ENCODE measurements at regions not wholly inside any gene's neighbourhood (a gene's known extent, or its start where the extent isn't known, plus 50 kb on each side); places are given as distances from the start of the nearest gene placed in this dataset.

GRCh38 chr5:92890841-92891244 is 690.2 kb downstream of the NR2F1-AS1 start:
- no peak for TF ChIP-seq CTCF (conservative IDR thresholded peaks at IDR 0.05; ENCODE audit: low read length)
- no peak for TF ChIP-seq EZH2phosphoT487 (IDR thresholded peaks at IDR 0.05; ENCODE audit: borderline replicate concordance)

Data from Loucy (cell line).